LNCAP (cell line): ENCODE measurements at regions not wholly inside any gene's neighbourhood (a gene's known extent, or its start where the extent isn't known, plus 50 kb on each side); places are given as distances from the start of the nearest gene placed in this dataset.

ENCODE experiments used
- TF ChIP-seq, protein P1 (sequence below): fragments of 450-650 bp; IDR thresholded peaks from 2 replicates; pipeline ENCODE4 v1.5.1; 2017; ENCODE audit warnings: mild to moderate bottlenecking

DNA sequence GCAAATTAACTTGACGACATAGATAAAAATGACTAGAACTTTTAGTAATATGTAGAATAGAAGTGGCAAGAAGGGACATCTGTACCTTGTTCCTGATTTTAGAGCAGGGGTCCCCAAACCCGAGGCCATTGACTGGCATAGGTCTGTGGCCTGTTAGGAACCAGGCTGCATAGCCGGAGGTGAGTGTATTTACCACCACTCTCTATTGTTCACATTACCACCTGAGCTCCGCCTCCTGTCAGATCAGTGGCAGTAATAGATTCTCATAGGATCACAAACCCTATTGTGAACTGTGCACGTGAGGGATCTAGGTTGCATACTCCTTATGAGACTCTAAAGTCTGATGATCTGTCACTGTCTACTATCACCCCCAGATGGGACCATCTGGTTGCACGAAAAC, 113.6 kb upstream of the AVPR1A start:
- TF ChIP-seq, protein P1, sequence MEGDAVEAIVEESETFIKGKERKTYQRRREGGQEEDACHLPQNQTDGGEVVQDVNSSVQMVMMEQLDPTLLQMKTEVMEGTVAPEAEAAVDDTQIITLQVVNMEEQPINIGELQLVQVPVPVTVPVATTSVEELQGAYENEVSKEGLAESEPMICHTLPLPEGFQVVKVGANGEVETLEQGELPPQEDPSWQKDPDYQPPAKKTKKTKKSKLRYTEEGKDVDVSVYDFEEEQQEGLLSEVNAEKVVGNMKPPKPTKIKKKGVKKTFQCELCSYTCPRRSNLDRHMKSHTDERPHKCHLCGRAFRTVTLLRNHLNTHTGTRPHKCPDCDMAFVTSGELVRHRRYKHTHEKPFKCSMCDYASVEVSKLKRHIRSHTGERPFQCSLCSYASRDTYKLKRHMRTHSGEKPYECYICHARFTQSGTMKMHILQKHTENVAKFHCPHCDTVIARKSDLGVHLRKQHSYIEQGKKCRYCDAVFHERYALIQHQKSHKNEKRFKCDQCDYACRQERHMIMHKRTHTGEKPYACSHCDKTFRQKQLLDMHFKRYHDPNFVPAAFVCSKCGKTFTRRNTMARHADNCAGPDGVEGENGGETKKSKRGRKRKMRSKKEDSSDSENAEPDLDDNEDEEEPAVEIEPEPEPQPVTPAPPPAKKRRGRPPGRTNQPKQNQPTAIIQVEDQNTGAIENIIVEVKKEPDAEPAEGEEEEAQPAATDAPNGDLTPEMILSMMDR, result no peak

DNA sequence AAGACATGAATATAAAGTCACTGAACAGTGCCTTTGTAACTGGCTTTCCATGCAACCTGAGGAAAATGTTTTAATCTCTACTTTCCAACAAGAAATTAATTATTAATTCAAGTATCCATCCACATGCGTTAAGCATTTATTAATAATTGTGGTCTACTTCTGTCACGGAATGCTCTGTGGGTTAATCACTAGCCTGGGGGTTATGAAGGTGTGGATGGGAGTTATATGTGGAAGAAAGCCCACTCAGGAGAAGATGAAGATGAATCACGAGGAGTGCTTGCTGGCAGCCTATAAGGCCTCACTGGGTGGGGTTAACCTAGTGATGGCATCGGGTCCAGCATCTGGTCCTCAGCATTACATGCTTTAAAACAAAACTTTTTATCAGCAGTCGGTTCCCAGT, 99.5 kb upstream of the AVPR1A start:
- TF ChIP-seq, protein P1, result no peak

DNA sequence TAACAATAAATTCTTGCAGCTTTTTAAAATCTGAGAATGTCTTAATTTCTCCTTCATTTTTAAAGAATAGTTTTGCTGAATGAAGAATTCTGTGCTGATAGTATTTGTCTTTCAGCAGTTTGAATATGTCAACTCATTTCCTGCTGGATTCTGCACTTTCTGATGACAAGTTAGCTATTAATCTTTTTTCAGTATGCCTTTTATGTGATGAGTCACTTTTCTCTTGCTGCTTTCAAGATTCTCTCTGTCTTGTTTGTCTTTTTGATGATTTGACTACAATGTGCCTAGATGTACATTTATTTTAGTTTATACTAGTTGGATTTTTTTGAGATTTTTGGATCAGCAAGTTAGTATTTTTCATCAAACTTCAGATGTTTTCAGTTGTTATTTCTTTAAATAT, 87.9 kb upstream of the AVPR1A start:
- TF ChIP-seq, protein P1, result no peak

DNA sequence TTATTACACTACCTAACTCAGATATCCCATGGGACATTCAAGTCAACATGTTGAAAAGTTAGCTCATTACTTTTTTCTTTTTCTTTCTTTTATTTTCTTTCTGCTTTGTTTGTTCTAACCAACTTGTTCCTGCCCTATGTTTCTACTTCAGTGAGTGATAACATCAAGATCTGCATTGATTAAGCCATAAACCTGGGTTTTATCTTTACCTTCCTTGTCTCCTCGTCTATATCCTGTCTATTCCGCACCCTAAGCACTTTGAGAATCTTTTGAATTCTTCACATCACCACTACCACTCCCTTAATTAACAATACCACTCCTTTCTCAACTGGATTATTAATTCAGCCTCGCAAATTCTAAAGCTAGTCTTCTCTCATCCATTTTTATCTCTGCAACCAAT, 81.9 kb upstream of the AVPR1A start:
- TF ChIP-seq, protein P1, result no peak

DNA sequence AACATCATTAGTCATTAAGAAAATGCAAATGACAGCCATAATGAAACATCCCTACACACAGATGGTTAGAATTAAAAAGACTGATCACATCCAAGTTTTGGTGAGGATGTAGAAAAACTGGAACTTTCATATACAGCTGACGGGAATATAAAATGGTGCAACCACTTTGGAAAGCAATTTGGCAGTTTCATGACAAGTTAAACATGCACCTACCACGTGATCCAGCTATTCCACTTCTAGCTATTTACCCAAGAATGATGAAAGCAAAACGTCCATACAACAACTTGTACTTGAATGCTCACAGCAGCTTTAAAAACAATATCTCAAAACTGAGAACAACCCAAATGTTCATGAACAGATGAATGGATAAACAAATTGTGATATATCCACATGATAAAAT, 77.9 kb upstream of the AVPR1A start:
- TF ChIP-seq, protein P1, result no peak

DNA sequence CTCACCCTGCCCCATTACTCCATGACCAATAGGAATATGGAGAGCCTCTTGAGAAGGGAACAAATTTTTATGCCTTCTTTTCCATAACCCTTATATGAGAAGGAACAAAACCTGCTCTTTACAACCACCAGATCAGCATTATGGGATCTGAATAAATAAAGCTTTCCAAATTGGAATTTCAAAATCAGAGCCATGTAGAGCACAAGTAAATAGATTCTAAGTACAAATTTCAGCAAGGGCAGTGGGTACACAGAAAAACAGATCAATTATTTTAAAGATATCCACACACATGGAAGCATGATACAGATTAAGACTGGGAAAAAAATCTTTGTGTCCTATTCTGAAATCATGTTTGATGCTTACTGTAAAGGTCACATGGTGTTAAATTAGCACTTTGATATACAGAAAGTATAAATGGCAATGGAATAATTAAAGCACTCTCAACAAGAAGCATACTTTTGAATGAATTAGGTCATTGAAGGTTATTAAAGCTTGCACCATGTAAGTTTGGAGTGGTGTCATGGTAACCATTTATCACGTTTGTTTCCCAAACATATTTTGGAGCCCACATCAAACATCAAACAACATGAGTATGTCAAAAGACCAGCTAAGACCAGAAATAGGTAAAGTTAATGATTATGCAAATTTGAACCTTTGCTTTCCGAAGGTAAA, 75.9 kb upstream of the AVPR1A start:
- TF ChIP-seq, protein P1, result no peak

DNA sequence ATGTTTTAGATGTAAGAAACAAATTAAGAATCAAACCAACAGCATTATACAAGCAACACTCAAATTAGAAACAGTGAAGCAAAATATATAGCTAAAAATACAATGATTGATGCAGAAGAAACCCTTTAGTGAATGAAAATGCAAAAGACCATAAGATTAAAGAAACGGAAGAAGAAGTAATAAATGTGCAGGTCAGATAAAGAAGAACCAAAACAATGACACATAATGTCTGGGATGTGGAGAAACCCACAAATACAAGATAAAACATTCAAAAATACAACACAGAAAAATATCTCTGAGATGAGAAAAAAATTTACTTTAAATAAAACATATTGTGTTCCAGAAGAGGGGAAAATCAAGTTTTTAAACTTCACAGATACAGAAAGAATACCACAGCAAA, 73.4 kb upstream of the AVPR1A start:
- TF ChIP-seq, protein P1, result no peak

DNA sequence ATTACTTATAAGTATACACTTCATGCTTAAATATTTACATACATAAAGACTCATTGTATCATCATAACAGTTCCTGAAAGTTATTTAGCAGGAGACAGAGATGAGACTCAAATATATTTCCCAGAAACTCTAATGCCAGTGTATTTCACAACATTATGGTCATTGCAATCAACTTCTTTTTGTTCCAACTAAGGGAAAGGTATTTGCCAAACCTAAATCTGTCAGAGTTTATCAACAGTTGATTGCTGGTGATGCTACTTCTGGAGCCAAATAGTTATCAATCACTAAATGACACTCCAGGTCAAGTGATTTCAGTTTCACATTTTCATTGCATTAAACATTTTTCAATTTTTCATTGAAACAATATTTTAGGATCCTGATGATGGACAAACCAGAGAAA, 72.1 kb upstream of the AVPR1A start:
- TF ChIP-seq, protein P1, result no peak
